ENCODE measurements at regions not wholly inside any gene's neighbourhood (a gene's known extent, or its start where the extent isn't known, plus 50 kb on each side); places are given as distances from the start of the nearest gene placed in this dataset.

DNA sequence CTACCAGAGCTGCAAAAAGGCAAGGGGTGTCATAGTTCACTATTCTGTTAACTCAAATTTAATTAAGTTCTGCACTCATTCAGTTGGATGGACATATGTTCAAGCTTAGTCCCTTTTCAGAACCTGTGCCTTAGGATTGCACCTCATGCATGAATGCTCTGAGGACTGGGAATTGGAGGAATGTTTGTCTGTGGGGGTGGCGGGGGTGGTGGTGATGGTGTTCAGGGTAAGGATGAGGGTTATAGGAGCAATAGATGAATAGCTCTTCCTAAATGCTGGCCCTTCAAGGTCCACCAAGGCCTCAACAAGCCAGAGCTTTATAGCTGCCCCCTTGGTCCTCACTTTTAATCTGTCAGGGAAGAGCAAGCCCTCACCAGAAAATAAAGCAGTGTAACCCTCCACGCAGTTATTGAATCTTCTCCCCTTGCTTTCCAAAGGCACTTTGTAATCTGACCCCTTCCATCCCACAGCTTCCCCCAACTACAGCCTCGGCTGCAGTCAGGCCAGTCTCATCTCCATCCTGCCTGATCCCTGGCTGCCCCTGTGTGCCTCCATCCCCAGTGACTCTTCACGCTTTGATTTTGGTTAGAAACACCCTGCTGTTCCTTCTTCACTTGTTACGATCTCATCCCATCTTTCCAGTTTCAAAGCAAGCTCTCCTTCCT lies 221.6 kb upstream of the LMCD1 start:
- TF ChIP-seq EZH2 (IDR thresholded peaks at IDR 0.05; ENCODE audit: borderline replicate concordance, low read depth, low read length, poor library complexity, severe bottlenecking) (no peak), CTCF (conservative IDR thresholded peaks at IDR 0.05; ENCODE audit: low read depth, low read length) (no peak)
- no peak for DNase-seq (ENCODE audit: low spot score)
- H3K9me3 ChIP-seq (ENCODE audit: low read depth, low read length, poor library complexity, severe bottlenecking), result no peaks in the 10 kb centered on the region
- no peak overlapping the region for H3K27ac ChIP-seq (ENCODE audit: low read depth, low read length, poor library complexity, severe bottlenecking)
- H3K36me3 ChIP-seq (ENCODE audit: insufficient read depth, low read length, poor library complexity, severe bottlenecking), result no peaks in the 10 kb centered on the region
- ChIA-PET POLR2A (ENCODE audit: low non-redundant PET) (no interaction called here), CTCF (no interaction called here)
- H3K4me3 ChIP-seq (ENCODE audit: low read depth, low read length, poor library complexity, severe bottlenecking), result no peak overlapping the region
- no peaks in the 10 kb centered on the region for H3K27me3 ChIP-seq (replicated peaks; ENCODE audit: insufficient read depth, low read depth, low read length, poor library complexity)
- H3K4me1 ChIP-seq (ENCODE audit: insufficient read depth, low read length, poor library complexity, severe bottlenecking), result peaks cover 39% of the 10 kb centered on the region
- intact Hi-C loops (cut with micrococcal nuclease; ENCODE audit: unreplicated experiment), result no loop called here
- BruUV-seq (replicated peaks), result no TSS peak

GRCh38 chr3:8282541-8283165 lies 219.0 kb upstream of the LMCD1 start:
- BruUV-seq (replicated peaks), result no TSS peak
- no peaks in the 10 kb centered on the region for H3K36me3 ChIP-seq (ENCODE audit: insufficient read depth, low read length, poor library complexity, severe bottlenecking)
- H3K4me3 ChIP-seq (ENCODE audit: low read depth, low read length, poor library complexity, severe bottlenecking), result no peak overlapping the region
- CTCF ChIA-PET, result interaction anchor here (0.5 kb wide), 1 partner anchor 140 kb away, joined by 7 read pairs; no protein-coding TSS in a partner anchor
- no peak overlapping the region for H3K27ac ChIP-seq (ENCODE audit: low read depth, low read length, poor library complexity, severe bottlenecking)
- POLR2A ChIA-PET (ENCODE audit: low non-redundant PET), result no interaction called here
- no peaks in the 10 kb centered on the region for H3K9me3 ChIP-seq (ENCODE audit: low read depth, low read length, poor library complexity, severe bottlenecking)
- no peaks in the 10 kb centered on the region for H3K27me3 ChIP-seq (replicated peaks; ENCODE audit: insufficient read depth, low read depth, low read length, poor library complexity)
- no peak for DNase-seq (ENCODE audit: low spot score)
- peaks cover 39% of the 10 kb centered on the region for H3K4me1 ChIP-seq (ENCODE audit: insufficient read depth, low read length, poor library complexity, severe bottlenecking)
- TF ChIP-seq EZH2 (IDR thresholded peaks at IDR 0.05; ENCODE audit: borderline replicate concordance, low read depth, low read length, poor library complexity, severe bottlenecking) (no peak), CTCF (conservative IDR thresholded peaks at IDR 0.05; ENCODE audit: low read depth, low read length) (no peak)
- intact Hi-C loops (cut with micrococcal nuclease; ENCODE audit: unreplicated experiment), result no loop called here

GRCh38 chr3:8283193-8283592 lies 218.4 kb upstream of the LMCD1 start:
- H3K4me1 ChIP-seq (ENCODE audit: insufficient read depth, low read length, poor library complexity, severe bottlenecking), result peaks cover 36% of the 10 kb centered on the region
- no peaks in the 10 kb centered on the region for H3K27me3 ChIP-seq (replicated peaks; ENCODE audit: insufficient read depth, low read depth, low read length, poor library complexity)
- no TSS peak for BruUV-seq (replicated peaks)
- TF ChIP-seq CTCF (conservative IDR thresholded peaks at IDR 0.05; ENCODE audit: low read depth, low read length) (no peak), EZH2 (IDR thresholded peaks at IDR 0.05; ENCODE audit: borderline replicate concordance, low read depth, low read length, poor library complexity, severe bottlenecking) (no peak)
- intact Hi-C loops (cut with micrococcal nuclease; ENCODE audit: unreplicated experiment), result no loop called here
- no peak overlapping the region for H3K27ac ChIP-seq (ENCODE audit: low read depth, low read length, poor library complexity, severe bottlenecking)
- H3K36me3 ChIP-seq (ENCODE audit: insufficient read depth, low read length, poor library complexity, severe bottlenecking), result no peaks in the 10 kb centered on the region
- H3K4me3 ChIP-seq (ENCODE audit: low read depth, low read length, poor library complexity, severe bottlenecking), result no peak overlapping the region
- ChIA-PET POLR2A (ENCODE audit: low non-redundant PET) (no interaction called here), CTCF (no interaction called here)
- no peaks in the 10 kb centered on the region for H3K9me3 ChIP-seq (ENCODE audit: low read depth, low read length, poor library complexity, severe bottlenecking)
- no peak for DNase-seq (ENCODE audit: low spot score)

Data from A673 (cell line).